NCI-H2107 treated with DMSO at 0.1 percent for 48 hours (cell line): ENCODE measurements at regions not wholly inside any gene's neighbourhood (a gene's known extent, or its start where the extent isn't known, plus 50 kb on each side); places are given as distances from the start of the nearest gene placed in this dataset.
A peak's percentile ranks its signal among the peaks of the same experiment; 100 is the strongest.
"Not testable (repeated sequence)": the region's sequence is repeated elsewhere in the genome, so short reads cannot be mapped to it uniquely, and the experiment has no call there.

ENCODE experiments used
- DNase-seq: peaks from one replicate; lab custom pipeline; 2025; ENCODE audit not compliant: unreplicated experiment; lab: John Stamatoyannopoulos, UW

GRCh38 chr13:94824601-94825000 is 112.3 kb upstream of the SOX21 start:
- no peak for DNase-seq

GRCh38 chr13:94822356-94822755 is 110.0 kb upstream of the SOX21 start:
- no peak for DNase-seq

- no peak for DNase-seq
Measured at GRCh38 chr13:94816256-94816655, 103.9 kb upstream of the SOX21 start.

- peak; percentile 38 for DNase-seq
Measured at GRCh38 chr13:94813920-94814475, 101.7 kb upstream of the SOX21 start.

GRCh38 chr13:94811753-94812152 is 99.4 kb upstream of the SOX21 start:
- DNase-seq, result no peak

GRCh38 chr13:94800423-94800822 is 88.1 kb upstream of the SOX21 start:
- DNase-seq, result no peak

GRCh38 chr13:94799299-94799698 is 87.0 kb upstream of the SOX21 start:
- no peak for DNase-seq

- no peak for DNase-seq
Measured at GRCh38 chr13:94798738-94799137, 86.4 kb upstream of the SOX21 start.

GRCh38 chr13:94795292-94795691 is 82.9 kb upstream of the SOX21 start:
- DNase-seq, result no peak

GRCh38 chr13:94786246-94786645 is 73.9 kb upstream of the SOX21 start:
- DNase-seq, result not testable (repeated sequence)

GRCh38 chr13:94784066-94784465 is 71.7 kb upstream of the SOX21 start:
- DNase-seq, result no peak

- DNase-seq, result no peak
Measured at GRCh38 chr13:94783489-94783888, 71.1 kb upstream of the SOX21 start.

- no peak for DNase-seq
Measured at GRCh38 chr13:94780421-94780820, 68.1 kb upstream of the SOX21 start.

GRCh38 chr13:94778986-94779385 is 66.6 kb upstream of the SOX21 start:
- DNase-seq, result no peak

GRCh38 chr13:94778585-94778984 is 66.2 kb upstream of the SOX21 start:
- no peak for DNase-seq

GRCh38 chr13:94776956-94777355 is 64.6 kb upstream of the SOX21 start:
- DNase-seq, result no peak

GRCh38 chr13:94776300-94776699 is 64.0 kb upstream of the SOX21 start:
- DNase-seq, result no peak

- DNase-seq, result no peak
Measured at GRCh38 chr13:94765814-94766213, 53.5 kb upstream of the SOX21 start.

- DNase-seq, result no peak
Measured at GRCh38 chr13:94764576-94765321, 52.4 kb upstream of the SOX21 start.
